Testis (tissue), 2 donors: ENCODE measurements at regions not wholly inside any gene's neighbourhood (a gene's known extent, or its start where the extent isn't known, plus 50 kb on each side); places are given as distances from the start of the nearest gene placed in this dataset.

Experiments
- DNase-seq: peaks from one replicate; pipeline ENCODE4 v3.0.0-alpha.2; 2019
- H3K27ac ChIP-seq, 2 donors: fragments of 200-600 bp; sonication (generic); one replicate each; pipeline ENCODE4 v1.5.1; 2019
- H3K27me3 ChIP-seq: fragments of 200-600 bp; sonication (generic); one replicate; pipeline ENCODE4 v1.5.1; 2019
- H3K36me3 ChIP-seq: fragments of 200-600 bp; sonication (generic); one replicate; pipeline ENCODE4 v1.5.1; 2017; ENCODE audit warnings: low read depth; ENCODE audit errors: missing control alignments
- H3K4me1 ChIP-seq: fragments of 200-600 bp; sonication (generic); one replicate; pipeline ENCODE4 v1.5.1; 2019
- H3K4me3 ChIP-seq, 2 donors: fragments of 200-600 bp; sonication (generic); one replicate each; pipeline ENCODE4 v1.5.1; 2017 to 2019
- H3K9me3 ChIP-seq: fragments of 200-600 bp; sonication (generic); one replicate; pipeline ENCODE4 v1.5.1; 2017
- CTCF ChIP-seq, 3 experiments: fragments of 450-650 bp in 2 of 3; fragments of 200-600 bp in 1 of 3; sonication (generic) in 1 of 3; IDR thresholded peaks; one replicate each; pipeline ENCODE4 v1.5.1; 2016 to 2019; ENCODE audit warnings: antibody characterized with exemption in 3 of 3, mild to moderate bottlenecking in 2 of 3, moderate library complexity in 1 of 3
- POLR2A ChIP-seq: fragments of 450-650 bp; IDR thresholded peaks from one replicate; pipeline ENCODE4 v1.6.1; 2017; ENCODE audit warnings: antibody characterized with exemption, mild to moderate bottlenecking, moderate library complexity
- WGBS, 2 donors: methylation state at CpG; one replicate each; pipeline ENCODE4 v1.1.5; 2018; 5-methylcytosine and 5-hydroxymethylcytosine counted together
- intact Hi-C: fragments of 100-400 bp; cut with DNase I; formaldehyde crosslinking; loops from one replicate; pipeline ENCODE4 v1.15.1; 2023; ENCODE audit warnings: low total_unique reads

GRCh38 chrX:39850630-39851152 is 247.1 kb downstream of the BCOR start:
- H3K9me3 ChIP-seq = no peaks in the 10 kb centered on the region
- no peak overlapping the region for H3K4me3 ChIP-seq
- 35 to 58% methylated on average over 3 of the region's 3 CpGs for WGBS, 2 donors
- H3K36me3 ChIP-seq = no peaks in the 10 kb centered on the region
- no peak overlapping the region for H3K27ac ChIP-seq
- intact Hi-C loops = no loop called here
- H3K4me1 ChIP-seq = no peaks in the 10 kb centered on the region
- DNase-seq = no peak
- no peaks in the 10 kb centered on the region for H3K27me3 ChIP-seq
- TF ChIP-seq POLR2A = no peak
- TF ChIP-seq CTCF (IDR thresholded peaks at IDR 0.05) = no peak

GRCh38 chrX:39851745-39852455 is 245.9 kb downstream of the BCOR start:
- no peak for DNase-seq
- no peak overlapping the region for H3K4me3 ChIP-seq
- no peaks in the 10 kb centered on the region for H3K9me3 ChIP-seq
- H3K4me1 ChIP-seq = no peaks in the 10 kb centered on the region
- intact Hi-C loops = no loop called here
- H3K27ac ChIP-seq = no peak overlapping the region
- H3K36me3 ChIP-seq = no peaks in the 10 kb centered on the region
- no peak for TF ChIP-seq POLR2A
- TF ChIP-seq CTCF (IDR thresholded peaks at IDR 0.05) = no peak
- 82 to 100% methylated on average over 3 to 5 of the region's 5 CpGs for WGBS, 2 donors
- no peaks in the 10 kb centered on the region for H3K27me3 ChIP-seq

- 100% methylated on average over 3 of the region's 3 CpGs; no CpG with 5 or more reads in 1 of the 2 donors for WGBS, 2 donors
- TF ChIP-seq CTCF (IDR thresholded peaks at IDR 0.05) (no peak), POLR2A (no peak)
- H3K27ac ChIP-seq = no peak overlapping the region
- intact Hi-C loops = no loop called here
- H3K36me3 ChIP-seq = no peaks in the 10 kb centered on the region
- H3K4me3 ChIP-seq = no peak overlapping the region
- DNase-seq = no peak
- no peaks in the 10 kb centered on the region for H3K27me3 ChIP-seq
- no peaks in the 10 kb centered on the region for H3K9me3 ChIP-seq
- H3K4me1 ChIP-seq = no peaks in the 10 kb centered on the region
Measured at GRCh38 chrX:39852491-39852890, 245.3 kb downstream of the BCOR start.

- DNase-seq = no peak
- WGBS, 2 donors = 27 to 52% methylated on average over 1 to 3 of the region's 3 CpGs
- no peaks in the 10 kb centered on the region for H3K9me3 ChIP-seq
- no peaks in the 10 kb centered on the region for H3K4me1 ChIP-seq
- H3K27me3 ChIP-seq = no peaks in the 10 kb centered on the region
- H3K4me3 ChIP-seq = no peak overlapping the region
- TF ChIP-seq POLR2A = no peak
- TF ChIP-seq CTCF (IDR thresholded peaks at IDR 0.05) = no peak
- no peak overlapping the region for H3K27ac ChIP-seq
- H3K36me3 ChIP-seq = no peaks in the 10 kb centered on the region
- intact Hi-C loops = no loop called here
Measured at GRCh38 chrX:39853417-39854030, 244.2 kb downstream of the BCOR start.
